HS-27A (cell line): ENCODE measurements at regions not wholly inside any gene's neighbourhood (a gene's known extent, or its start where the extent isn't known, plus 50 kb on each side); places are given as distances from the start of the nearest gene placed in this dataset.
A peak's percentile ranks its signal among the peaks of the same experiment; 100 is the strongest.

ENCODE experiments used
- DNase-seq: peaks from one replicate; pipeline ENCODE4 v3.0.0-alpha.2; 2012; ENCODE audit warnings: low read depth, missing footprints

- DNase-seq, result no peak
These were observed 189.7 kb downstream of the MIAT start for GRCh38 chr22:26847046-26847445.

- no peak for DNase-seq
These were observed 190.4 kb downstream of the MIAT start for GRCh38 chr22:26847816-26848215.

- DNase-seq, result no peak
These were observed 191.0 kb downstream of the MIAT start for GRCh38 chr22:26848244-26848920.

- DNase-seq, result no peak
These were observed 192.2 kb downstream of the MIAT start for GRCh38 chr22:26849575-26849974.

- DNase-seq, result no peak
These were observed 193.7 kb downstream of the MIAT start for GRCh38 chr22:26851125-26851524.

GRCh38 chr22:26852176-26852575, 194.8 kb downstream of the MIAT start:
- no peak for DNase-seq

GRCh38 chr22:26853071-26853470, 195.7 kb downstream of the MIAT start:
- DNase-seq, result no peak

GRCh38 chr22:26853495-26853894, 196.1 kb downstream of the MIAT start:
- DNase-seq, result no peak

- DNase-seq, result no peak
These were observed 199.8 kb downstream of the MIAT start for GRCh38 chr22:26857169-26857568.

GRCh38 chr22:26860301-26860700, 202.9 kb downstream of the MIAT start:
- DNase-seq, result no peak

- no peak for DNase-seq
These were observed 207.6 kb downstream of the MIAT start for GRCh38 chr22:26865021-26865420.

- DNase-seq, result no peak
These were observed 226.0 kb downstream of the MIAT start for GRCh38 chr22:26883393-26883792.

GRCh38 chr22:26884921-26885320, 227.5 kb downstream of the MIAT start:
- DNase-seq, result no peak

GRCh38 chr22:26885441-26886261, 228.3 kb downstream of the MIAT start:
- no peak for DNase-seq

- peak; percentile 77 for DNase-seq
These were observed 230.1 kb downstream of the MIAT start for GRCh38 chr22:26887456-26887855.

- no peak for DNase-seq
These were observed 230.5 kb downstream of the MIAT start for GRCh38 chr22:26887916-26888315.

- DNase-seq, result no peak
These were observed 231.5 kb downstream of the MIAT start for GRCh38 chr22:26888887-26889286.

GRCh38 chr22:26889802-26890201, 232.4 kb downstream of the MIAT start:
- DNase-seq, result no peak

- DNase-seq, result no peak
These were observed 233.5 kb downstream of the MIAT start for GRCh38 chr22:26890870-26891269.

GRCh38 chr22:26891429-26891828, 234.0 kb downstream of the MIAT start:
- DNase-seq, result no peak

GRCh38 chr22:26892166-26893041, 235.0 kb downstream of the MIAT start:
- no peak for DNase-seq
